ENCODE measurements at regions not wholly inside any gene's neighbourhood (a gene's known extent, or its start where the extent isn't known, plus 50 kb on each side); places are given as distances from the start of the nearest gene placed in this dataset.
A peak's percentile ranks its signal among the peaks of the same experiment; 100 is the strongest.

DNA sequence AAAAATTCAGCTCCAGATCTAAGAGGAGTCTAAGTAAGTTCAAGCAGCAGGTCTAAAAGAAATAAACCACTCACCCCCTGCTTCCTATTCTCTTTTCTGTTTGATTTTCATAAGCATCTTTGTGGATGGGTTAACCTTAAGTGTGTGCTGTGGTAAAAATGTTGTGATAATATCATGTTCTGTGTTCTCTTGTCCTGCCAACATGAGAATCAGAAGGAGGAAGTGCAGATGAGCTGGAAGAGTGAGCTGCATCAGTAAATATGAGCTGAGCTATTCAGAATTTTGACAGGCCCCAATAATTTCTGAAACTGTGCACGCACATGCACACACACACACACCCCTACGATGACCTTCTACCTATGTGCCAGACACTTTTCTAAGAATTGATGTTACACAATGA is 186.5 kb upstream of the ANKRD55 start:
- peaks cover 0 to 31% of the 10 kb centered on the region in 2 donors for H3K9me3 ChIP-seq
- no peak for DNase-seq (ENCODE audit: low spot score)
- H3K4me3 ChIP-seq = no peak overlapping the region
- peaks cover 0 to 4% of the 10 kb centered on the region in 2 donors for H3K4me1 ChIP-seq
- no peaks in the 10 kb centered on the region for H3K36me3 ChIP-seq
- no peak overlapping the region for H3K27ac ChIP-seq
- no peaks in the 10 kb centered on the region for H3K27me3 ChIP-seq
- TF ChIP-seq, protein P1, sequence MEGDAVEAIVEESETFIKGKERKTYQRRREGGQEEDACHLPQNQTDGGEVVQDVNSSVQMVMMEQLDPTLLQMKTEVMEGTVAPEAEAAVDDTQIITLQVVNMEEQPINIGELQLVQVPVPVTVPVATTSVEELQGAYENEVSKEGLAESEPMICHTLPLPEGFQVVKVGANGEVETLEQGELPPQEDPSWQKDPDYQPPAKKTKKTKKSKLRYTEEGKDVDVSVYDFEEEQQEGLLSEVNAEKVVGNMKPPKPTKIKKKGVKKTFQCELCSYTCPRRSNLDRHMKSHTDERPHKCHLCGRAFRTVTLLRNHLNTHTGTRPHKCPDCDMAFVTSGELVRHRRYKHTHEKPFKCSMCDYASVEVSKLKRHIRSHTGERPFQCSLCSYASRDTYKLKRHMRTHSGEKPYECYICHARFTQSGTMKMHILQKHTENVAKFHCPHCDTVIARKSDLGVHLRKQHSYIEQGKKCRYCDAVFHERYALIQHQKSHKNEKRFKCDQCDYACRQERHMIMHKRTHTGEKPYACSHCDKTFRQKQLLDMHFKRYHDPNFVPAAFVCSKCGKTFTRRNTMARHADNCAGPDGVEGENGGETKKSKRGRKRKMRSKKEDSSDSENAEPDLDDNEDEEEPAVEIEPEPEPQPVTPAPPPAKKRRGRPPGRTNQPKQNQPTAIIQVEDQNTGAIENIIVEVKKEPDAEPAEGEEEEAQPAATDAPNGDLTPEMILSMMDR (IDR thresholded peaks at IDR 0.05) = no peak

DNA sequence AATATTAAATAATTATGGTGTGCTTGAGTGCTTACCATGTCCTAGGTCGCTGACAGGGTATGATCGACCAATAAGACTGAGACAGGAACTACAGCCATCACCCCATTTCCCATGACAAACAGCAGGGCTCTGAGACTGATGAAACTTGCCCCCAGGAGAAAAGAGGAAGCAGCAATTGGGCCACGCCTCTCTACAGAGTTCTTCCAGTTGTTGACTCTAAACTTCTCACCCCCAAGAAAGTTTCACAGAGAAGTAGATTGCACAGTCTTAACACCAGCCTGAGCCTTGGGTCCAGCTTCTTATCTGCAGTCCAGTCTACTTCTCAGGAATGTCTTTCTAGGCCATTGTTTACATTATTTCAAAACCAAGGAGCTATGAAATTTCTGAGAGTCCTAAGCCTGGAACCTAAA is 182.2 kb upstream of the ANKRD55 start:
- no peaks in the 10 kb centered on the region for H3K27me3 ChIP-seq
- H3K9me3 ChIP-seq = peaks cover 0 to 18% of the 10 kb centered on the region in 2 donors
- H3K4me3 ChIP-seq = no peak overlapping the region
- peak overlapping the region in 1 of 2 donors; percentile 17 for H3K27ac ChIP-seq
- peak; percentile 69 for DNase-seq (ENCODE audit: low spot score)
- peaks cover 0 to 14% of the 10 kb centered on the region in 2 donors for H3K4me1 ChIP-seq
- H3K36me3 ChIP-seq = no peaks in the 10 kb centered on the region
- TF ChIP-seq, protein P1 (IDR thresholded peaks at IDR 0.05) = no peak

DNA sequence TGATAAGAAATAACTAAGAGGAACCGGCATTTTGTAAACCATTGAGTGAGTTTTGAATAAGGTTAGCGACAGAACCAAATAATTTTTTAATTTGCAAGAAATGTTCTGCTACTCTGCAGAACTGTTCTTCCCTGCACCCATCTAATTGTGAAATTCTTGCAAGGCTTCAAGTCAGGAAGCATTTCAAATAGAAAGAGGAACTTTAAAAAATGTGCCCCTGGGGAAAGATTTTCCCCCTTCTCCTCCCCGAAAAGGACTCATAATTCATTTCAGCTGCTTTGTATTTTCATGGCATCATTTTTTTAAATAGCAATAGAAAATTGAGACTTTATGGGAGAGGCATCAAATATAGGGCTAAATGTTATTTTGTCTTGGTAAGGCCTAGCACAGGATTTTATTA is 180.9 kb upstream of the ANKRD55 start:
- no peak overlapping the region for H3K4me3 ChIP-seq
- H3K9me3 ChIP-seq = peaks cover 0 to 6% of the 10 kb centered on the region in 2 donors
- TF ChIP-seq, protein P1 (IDR thresholded peaks at IDR 0.05) = no peak
- H3K27ac ChIP-seq = peak overlapping the region in 1 of 2 donors; percentile 10
- no peaks in the 10 kb centered on the region for H3K36me3 ChIP-seq
- peaks cover 0 to 18% of the 10 kb centered on the region in 2 donors for H3K4me1 ChIP-seq
- no peak for DNase-seq (ENCODE audit: low spot score)
- H3K27me3 ChIP-seq = no peaks in the 10 kb centered on the region

DNA sequence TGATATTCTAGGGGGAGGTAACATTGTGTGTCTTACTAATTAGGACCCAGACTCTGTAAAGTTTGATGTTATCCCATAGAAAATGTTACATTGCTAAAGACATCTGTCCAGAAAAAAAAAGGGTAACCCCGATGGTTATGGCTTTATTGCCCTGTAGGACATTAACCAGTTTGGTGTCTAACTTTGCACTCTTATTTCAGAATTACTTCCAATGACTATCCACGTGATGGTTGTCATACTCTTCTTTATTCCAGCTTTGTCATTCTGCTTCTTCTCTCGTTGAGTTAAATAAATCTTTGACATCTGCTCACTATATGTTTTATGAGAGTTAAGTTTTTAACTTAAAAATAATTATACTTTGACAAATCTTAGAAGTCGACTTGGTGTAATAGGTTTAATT is 180.4 kb upstream of the ANKRD55 start:
- Histone ChIP-seq H3K36me3 (no peaks in the 10 kb centered on the region), H3K27me3 (no peaks in the 10 kb centered on the region), H3K9me3 (peaks cover 0 to under 1% of the 10 kb centered on the region in 2 donors), H3K4me3 (no peak overlapping the region), H3K27ac (no peak overlapping the region), H3K4me1 (peaks cover 0 to 19% of the 10 kb centered on the region in 2 donors)
- no peak for DNase-seq (ENCODE audit: low spot score)
- TF ChIP-seq, protein P1 (IDR thresholded peaks at IDR 0.05) = no peak

DNA sequence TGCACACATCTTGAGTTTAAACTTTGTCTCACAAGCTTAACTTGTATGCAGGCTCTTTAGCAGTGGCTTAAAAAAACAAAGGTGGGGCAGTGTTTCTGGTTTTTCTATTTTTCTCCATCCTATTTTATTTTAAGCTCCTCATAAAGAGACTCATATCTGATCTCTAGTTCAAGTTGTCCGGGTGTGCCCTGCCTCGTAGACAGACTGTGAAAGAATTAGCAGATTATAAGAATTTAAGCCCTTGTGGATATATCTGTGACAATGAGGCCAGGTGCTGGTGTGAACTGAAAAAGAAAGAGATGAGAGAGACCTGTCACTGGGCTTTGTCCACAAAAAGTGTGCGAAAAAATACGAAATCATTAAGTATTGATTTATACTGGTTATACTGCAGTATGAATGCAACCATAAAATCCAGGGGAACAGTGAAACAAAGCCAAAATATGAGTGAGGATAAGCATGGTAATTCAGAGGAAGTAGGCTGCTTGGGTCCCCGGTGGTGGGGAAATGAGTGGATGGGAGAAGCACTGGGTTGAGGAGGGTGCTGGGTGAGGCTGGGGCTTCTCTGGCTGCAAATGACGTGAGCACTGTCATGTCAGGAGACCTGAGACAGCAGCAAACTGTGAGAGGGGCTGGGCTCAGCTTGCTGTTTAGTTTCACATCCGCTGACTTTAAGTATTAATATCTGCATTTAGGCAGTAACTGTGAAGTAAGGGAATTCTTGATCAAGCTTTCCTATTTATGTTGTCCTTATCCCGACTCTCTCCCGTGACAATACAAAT is 179.7 kb upstream of the ANKRD55 start:
- Histone ChIP-seq H3K36me3 (no peaks in the 10 kb centered on the region), H3K4me3 (no peak overlapping the region), H3K4me1 (peaks cover 0 to 19% of the 10 kb centered on the region in 2 donors), H3K27ac (no peak overlapping the region), H3K9me3 (no peaks in the 10 kb centered on the region), H3K27me3 (no peaks in the 10 kb centered on the region)
- TF ChIP-seq, protein P1 (IDR thresholded peaks at IDR 0.05) = no peak
- DNase-seq (ENCODE audit: low spot score) = peak; percentile 77

Measured in right atrium auricular region (tissue), 2 donors.